ENCODE measurements at regions not wholly inside any gene's neighbourhood (a gene's known extent, or its start where the extent isn't known, plus 50 kb on each side); places are given as distances from the start of the nearest gene placed in this dataset.

GRCh38 chr9:94168203-94169000 lies 84.1 kb downstream of the PTPDC1 start:
- TF ChIP-seq POLR2A (IDR thresholded peaks at IDR 0.05) (no peak), POLR2AphosphoS5 (IDR thresholded peaks at IDR 0.05) (no peak)
- TF ChIP-seq, protein P1, sequence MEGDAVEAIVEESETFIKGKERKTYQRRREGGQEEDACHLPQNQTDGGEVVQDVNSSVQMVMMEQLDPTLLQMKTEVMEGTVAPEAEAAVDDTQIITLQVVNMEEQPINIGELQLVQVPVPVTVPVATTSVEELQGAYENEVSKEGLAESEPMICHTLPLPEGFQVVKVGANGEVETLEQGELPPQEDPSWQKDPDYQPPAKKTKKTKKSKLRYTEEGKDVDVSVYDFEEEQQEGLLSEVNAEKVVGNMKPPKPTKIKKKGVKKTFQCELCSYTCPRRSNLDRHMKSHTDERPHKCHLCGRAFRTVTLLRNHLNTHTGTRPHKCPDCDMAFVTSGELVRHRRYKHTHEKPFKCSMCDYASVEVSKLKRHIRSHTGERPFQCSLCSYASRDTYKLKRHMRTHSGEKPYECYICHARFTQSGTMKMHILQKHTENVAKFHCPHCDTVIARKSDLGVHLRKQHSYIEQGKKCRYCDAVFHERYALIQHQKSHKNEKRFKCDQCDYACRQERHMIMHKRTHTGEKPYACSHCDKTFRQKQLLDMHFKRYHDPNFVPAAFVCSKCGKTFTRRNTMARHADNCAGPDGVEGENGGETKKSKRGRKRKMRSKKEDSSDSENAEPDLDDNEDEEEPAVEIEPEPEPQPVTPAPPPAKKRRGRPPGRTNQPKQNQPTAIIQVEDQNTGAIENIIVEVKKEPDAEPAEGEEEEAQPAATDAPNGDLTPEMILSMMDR (IDR thresholded peaks at IDR 0.05 in 8 of 11, conservative IDR thresholded peaks at IDR 0.05 in 3 of 11), result no peak
